Heart left ventricle (tissue), 16 donors: ENCODE measurements at regions not wholly inside any gene's neighbourhood (a gene's known extent, or its start where the extent isn't known, plus 50 kb on each side); places are given as distances from the start of the nearest gene placed in this dataset.

Experiments used
- ATAC-seq, 4 donors: fragments of 200-7000 bp; cut with Tn5 transposase; one replicate each; pipeline ENCODE4 v1.9.1; 2020 to 2022; ENCODE audit warnings: moderate library complexity in 4 of 4, mild to moderate bottlenecking in 3 of 4, moderate number of reproducible peaks in 1 of 4
- DNase-seq, 5 donors: peaks; one replicate each; pipeline ENCODE4 v3.0.0-alpha.2; 2020
- H3K27ac ChIP-seq, 12 donors: fragments of 200-600 bp; sonication (generic) in 4 of 12; one replicate each; pipeline versions ENCODE4 v1.5.0 to v1.8.0; 2016 to 2022; ENCODE audit warnings: mild to moderate bottlenecking in 2 of 12
- H3K27me3 ChIP-seq, 9 donors: fragments of 200-600 bp; sonication (generic) in 2 of 9; one replicate each; pipeline versions ENCODE4 v1.5.1 to v1.8.0; 2016 to 2022; ENCODE audit warnings: mild to moderate bottlenecking in 3 of 9
- H3K36me3 ChIP-seq, 9 donors: fragments of 200-600 bp; sonication (generic) in 2 of 9; one replicate each; pipeline versions ENCODE4 v1.5.0 to v1.8.0; 2018 to 2022; ENCODE audit warnings: mild to moderate bottlenecking in 2 of 9
- H3K4me1 ChIP-seq, 12 donors: fragments of 200-600 bp; sonication (generic) in 4 of 12; one replicate each; pipeline versions ENCODE4 v1.5.0 to v1.8.0; 2016 to 2022; ENCODE audit warnings: mild to moderate bottlenecking in 3 of 12
- H3K4me3 ChIP-seq, 12 donors: fragments of 200-600 bp; sonication (generic) in 4 of 12; one replicate each; pipeline versions ENCODE4 v1.5.0 to v1.8.0; 2017 to 2022; ENCODE audit warnings: mild to moderate bottlenecking in 9 of 12, moderate library complexity in 4 of 12
- H3K9me3 ChIP-seq, 12 donors: fragments of 200-600 bp; sonication (generic) in 4 of 12; one replicate each; pipeline versions ENCODE4 v1.5.0 to v1.8.0; 2016 to 2022; ENCODE audit warnings: mild to moderate bottlenecking in 1 of 12
- POLR2A ChIP-seq, 2 donors: fragments of 450-650 bp; IDR thresholded peaks; one replicate each; pipeline ENCODE4 v1.6.1; 2017; ENCODE audit warnings: antibody characterized with exemption in 2 of 2, mild to moderate bottlenecking in 2 of 2, moderate library complexity in 2 of 2
- WGBS, 4 donors: extraction: QIAGEN DNeasy Blood & Tissue Kit in 2 of 4; methylation state at CpG; one replicate each; pipeline versions ENCODE4 v1.1.5 to v1.1.7; 2013 to 2018; 5-methylcytosine and 5-hydroxymethylcytosine counted together
- intact Hi-C, 10 donors: fragments of 100-400 bp; cut with DNase I; formaldehyde crosslinking; loops; one replicate each; pipeline versions ENCODE4 v1.11.1 to v1.14.2; 2022
- TF ChIP-seq, protein P1 (sequence below), 12 donors: fragments of 200-600 bp; sonication (generic) in 4 of 12; IDR thresholded peaks; one replicate each; pipeline versions ENCODE4 v1.5.0 to v1.8.0; 2018 to 2022; ENCODE audit warnings: antibody characterized with exemption in 12 of 12, mild to moderate bottlenecking in 5 of 12
- donor health status: ischemic (EF 13 %, LVEDD 7.1; RV severe dilation, severe dysfunction).
- donor health status: healthy with polysubstance abuse.
- donor health status: DM: no; HTN: yes; CAD: no.
- donor health status: DM: no; HTN: no; CAD: no.
- donor health status: ischemic (EF 25% LVEDD 6.9; RV normal size, moderate dysfunction).
- donor health status: ischemic (EF 25% LVEDD 5.7; RV mildly dilated, moderate dysfunction).
- donor health status: healthy.
- donor health status: DM: yes; HTN: yes; CAD: no.
- donor health status: ischemic (EF 35%, LVEDD 5.7; RV mildly dilated, moderate dysfunction).
- donor health status: nonischemic (EF 11% LVEDD 7.7; RV severe dilation, severe dysfunction).
- donor health status: DM: yes; HTN: yes; CAD: no.
- donor health status: PGD.
- donor health status: ischemic (EF 29% LVEDD 5.4; RV normal size, mild dysfunction).
- donor health status: nonischemic (EF 23%, LVEDD 6.1; RV moderate dilation, normal function).

DNA sequence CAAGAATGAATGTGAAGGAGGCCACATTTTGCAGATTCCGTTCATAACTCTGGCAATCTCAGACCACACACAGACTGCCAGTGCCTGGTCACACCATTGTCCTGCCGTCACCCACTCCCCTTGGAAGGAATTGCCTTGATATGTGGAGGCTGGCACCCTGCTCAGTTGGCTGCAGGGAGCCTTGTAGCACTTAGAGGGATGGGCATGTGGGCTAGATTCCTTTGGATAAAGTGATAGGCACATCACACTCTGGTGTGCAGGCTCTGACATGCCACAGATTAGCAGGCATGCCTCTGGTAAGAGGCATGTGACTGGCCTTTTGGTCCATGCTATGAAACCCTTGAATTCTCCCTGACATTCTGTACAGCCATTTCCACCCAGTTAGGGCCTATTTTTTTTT, 254.6 kb upstream of the PIK3R1 start:
- Histone ChIP-seq H3K36me3 (no peaks in the 10 kb centered on the region), H3K9me3 (no peaks in the 10 kb centered on the region), H3K4me3 (no peak overlapping the region), H3K27ac (peak overlapping the region in 6 of 12 donors; percentile 11 to 71 (median 54)), H3K27me3 (no peaks in the 10 kb centered on the region), H3K4me1 (peaks cover 0 to 18% (median 4%) of the 10 kb centered on the region in 12 donors)
- 26 to 45% (median 36%) methylated on average over 2 of the region's 2 CpGs for WGBS, 4 donors
- intact Hi-C loops: no loop called here
- peak in 3 of 4 donors; percentile 57 to 89 (median 70) for ATAC-seq
- TF ChIP-seq POLR2A (IDR thresholded peaks at IDR 0.05): no peak
- TF ChIP-seq, protein P1, sequence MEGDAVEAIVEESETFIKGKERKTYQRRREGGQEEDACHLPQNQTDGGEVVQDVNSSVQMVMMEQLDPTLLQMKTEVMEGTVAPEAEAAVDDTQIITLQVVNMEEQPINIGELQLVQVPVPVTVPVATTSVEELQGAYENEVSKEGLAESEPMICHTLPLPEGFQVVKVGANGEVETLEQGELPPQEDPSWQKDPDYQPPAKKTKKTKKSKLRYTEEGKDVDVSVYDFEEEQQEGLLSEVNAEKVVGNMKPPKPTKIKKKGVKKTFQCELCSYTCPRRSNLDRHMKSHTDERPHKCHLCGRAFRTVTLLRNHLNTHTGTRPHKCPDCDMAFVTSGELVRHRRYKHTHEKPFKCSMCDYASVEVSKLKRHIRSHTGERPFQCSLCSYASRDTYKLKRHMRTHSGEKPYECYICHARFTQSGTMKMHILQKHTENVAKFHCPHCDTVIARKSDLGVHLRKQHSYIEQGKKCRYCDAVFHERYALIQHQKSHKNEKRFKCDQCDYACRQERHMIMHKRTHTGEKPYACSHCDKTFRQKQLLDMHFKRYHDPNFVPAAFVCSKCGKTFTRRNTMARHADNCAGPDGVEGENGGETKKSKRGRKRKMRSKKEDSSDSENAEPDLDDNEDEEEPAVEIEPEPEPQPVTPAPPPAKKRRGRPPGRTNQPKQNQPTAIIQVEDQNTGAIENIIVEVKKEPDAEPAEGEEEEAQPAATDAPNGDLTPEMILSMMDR (IDR thresholded peaks at IDR 0.05): no peak
- DNase-seq: peak in 3 of 5 donors; percentile 15 to 40 (median 29)

DNA sequence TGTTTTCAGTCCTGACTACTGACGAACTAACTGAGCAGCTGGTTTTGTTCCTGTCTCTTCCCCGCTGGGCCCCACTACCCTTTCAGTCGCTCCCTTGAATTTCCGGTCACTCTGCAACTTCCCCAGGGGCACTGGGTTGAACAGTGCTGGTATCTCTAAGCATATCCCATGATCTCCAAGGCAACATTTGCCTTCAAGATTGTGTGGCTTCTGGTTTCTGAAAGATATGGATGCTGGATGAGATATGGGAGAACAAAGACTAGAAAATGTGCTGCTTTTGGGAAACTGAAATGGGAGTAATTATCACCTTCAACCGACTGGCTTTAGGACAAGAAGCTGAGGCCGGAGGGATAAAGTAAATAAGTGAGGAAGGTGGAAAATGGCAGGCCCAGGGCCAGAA, 258.2 kb upstream of the PIK3R1 start:
- 69 to 82% (median 78%) methylated on average over 5 to 6 of the region's 6 CpGs for WGBS, 4 donors
- Histone ChIP-seq H3K36me3 (no peaks in the 10 kb centered on the region), H3K4me3 (no peak overlapping the region), H3K27me3 (no peaks in the 10 kb centered on the region), H3K4me1 (peaks cover 0 to 17% (median 2%) of the 10 kb centered on the region in 12 donors), H3K27ac (no peak overlapping the region), H3K9me3 (no peaks in the 10 kb centered on the region)
- intact Hi-C loops: no loop called here
- no peak for DNase-seq
- no peak for ATAC-seq
- TF ChIP-seq, protein P1 (IDR thresholded peaks at IDR 0.05): no peak
- TF ChIP-seq POLR2A (IDR thresholded peaks at IDR 0.05): no peak

DNA sequence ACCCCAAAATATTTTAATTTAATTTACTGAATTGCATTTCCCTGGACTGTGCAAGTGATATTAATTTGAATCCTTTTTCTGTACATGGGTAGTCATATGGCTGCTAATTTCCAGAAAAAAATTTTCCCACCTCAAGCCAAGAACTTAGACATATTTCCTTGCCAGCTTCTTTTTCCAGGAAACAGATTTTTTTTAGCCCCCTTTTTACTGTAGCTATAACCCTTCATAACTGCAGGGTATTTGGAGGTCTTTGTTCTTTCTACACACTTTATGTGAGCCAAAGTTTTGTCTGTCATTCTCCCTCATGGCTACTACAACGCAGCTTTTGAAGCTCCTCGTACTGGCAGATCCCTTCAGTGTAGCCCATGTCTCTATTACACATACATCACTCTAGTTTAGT, 261.2 kb upstream of the PIK3R1 start:
- Histone ChIP-seq H3K9me3 (peaks cover 0 to 6% (median 0%) of the 10 kb centered on the region in 12 donors), H3K27me3 (no peaks in the 10 kb centered on the region), H3K36me3 (no peaks in the 10 kb centered on the region), H3K27ac (no peak overlapping the region), H3K4me3 (no peak overlapping the region), H3K4me1 (peaks cover 0 to 6% (median 0%) of the 10 kb centered on the region in 12 donors)
- no peak for ATAC-seq
- intact Hi-C loops: loop anchor here in 1 of 10 donors (2.0 kb wide), 1 partner anchor 46 kb away; no protein-coding TSS in a partner anchor
- TF ChIP-seq, protein P1 (IDR thresholded peaks at IDR 0.05): no peak
- no peak for TF ChIP-seq POLR2A (IDR thresholded peaks at IDR 0.05)
- WGBS, 4 donors: 64 to 80% (median 66%) methylated on average over 2 of the region's 2 CpGs
- DNase-seq: no peak

DNA sequence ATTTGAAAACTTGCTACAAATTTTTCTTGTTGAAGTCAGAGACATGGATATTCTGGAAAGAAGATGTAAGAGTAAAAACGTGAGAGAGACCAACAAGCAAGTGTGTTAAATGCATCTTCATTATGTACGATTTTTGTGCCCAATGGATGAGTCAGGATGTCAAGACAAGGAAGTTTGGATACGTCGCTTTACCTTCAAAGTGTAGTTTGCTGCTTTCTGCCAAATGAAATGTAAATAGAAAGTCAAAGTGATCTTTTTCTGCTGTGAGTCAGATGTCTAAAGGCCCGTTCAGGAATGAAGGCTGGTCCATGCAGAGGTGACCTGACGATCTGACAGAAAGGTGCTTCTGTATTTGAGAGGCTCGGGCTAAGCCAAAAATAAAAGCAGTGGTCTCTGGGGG, 273.1 kb upstream of the PIK3R1 start:
- Histone ChIP-seq H3K27ac (peak overlapping the region in 1 of 12 donors; percentile 48), H3K36me3 (no peaks in the 10 kb centered on the region), H3K4me3 (no peak overlapping the region), H3K4me1 (peaks cover 0 to 8% (median 0%) of the 10 kb centered on the region in 12 donors), H3K9me3 (no peaks in the 10 kb centered on the region), H3K27me3 (no peaks in the 10 kb centered on the region)
- ATAC-seq (no peak), DNase-seq (no peak)
- 74 to 88% (median 77%) methylated on average over 7 of the region's 7 CpGs for WGBS, 4 donors
- TF ChIP-seq, protein P1 (IDR thresholded peaks at IDR 0.05): no peak
- no peak for TF ChIP-seq POLR2A (IDR thresholded peaks at IDR 0.05)
- intact Hi-C loops: no loop called here
